PC-9 (cell line): ENCODE measurements at regions not wholly inside any gene's neighbourhood (a gene's known extent, or its start where the extent isn't known, plus 50 kb on each side); places are given as distances from the start of the nearest gene placed in this dataset.

Source experiments
- BruUV-seq: library from RNA; stranded (reverse); fragments of 400-500 nt; replicated peaks from 2 replicates; lab custom pipeline; 2021; lab: Mats Ljungman, UMichigan
- CTCF ChIA-PET: fragments of 300-600 bp; sonication (Branson Sonifier 250); formaldehyde crosslinking; loops from one replicate; lab custom pipeline; 2022; ENCODE audit warnings: antibody characterized with exemption; lab: Charles Lee
- POLR2A ChIA-PET: fragments of 300-600 bp; sonication (Branson Sonifier 250); formaldehyde crosslinking; loops from one replicate; lab custom pipeline; 2022; ENCODE audit warnings: antibody characterized with exemption; ENCODE audit not compliant: unreplicated experiment; lab: Charles Lee
- DNase-seq, 2 experiments: peaks; one replicate each; pipeline versions ENCODE4 v3.0.0 to v3.0.0-alpha.2; 2015 to 2022; ENCODE audit warnings: mixed read lengths in 1 of 2
- H2AFZ ChIP-seq: fragments of 200-600 bp; sonication (generic); 2 replicates; pipeline ENCODE4 v1.8.1; 2017; ENCODE audit warnings: antibody characterized with exemption
- H3F3A ChIP-seq: fragments of 200-600 bp; sonication (generic); 2 replicates; pipeline ENCODE4 v1.8.1; 2017; ENCODE audit warnings: antibody characterized with exemption, mild to moderate bottlenecking, low read depth; ENCODE audit not compliant: insufficient read depth
- H3K27ac ChIP-seq: fragments of 200-600 bp; sonication (generic); 2 replicates; pipeline ENCODE4 v1.6.1; 2016; ENCODE audit warnings: mixed run types
- H3K27me3 ChIP-seq: fragments of 200-600 bp; sonication (generic); 2 replicates; pipeline ENCODE4 v1.6.1; 2016; ENCODE audit warnings: low read depth, mixed run types; ENCODE audit not compliant: insufficient read depth
- H3K36me3 ChIP-seq: fragments of 200-600 bp; sonication (generic); 2 replicates; pipeline ENCODE4 v1.6.1; 2016; ENCODE audit warnings: low read depth, mixed run types
- H3K4me1 ChIP-seq: fragments of 200-600 bp; sonication (generic); replicated peaks from 2 replicates; pipeline ENCODE4 v1.6.1; 2016; ENCODE audit warnings: mixed run types; ENCODE audit not compliant: insufficient read depth
- H3K4me2 ChIP-seq: fragments of 200-600 bp; sonication (generic); 2 replicates; pipeline ENCODE4 v1.6.1; 2017; ENCODE audit warnings: mixed run types
- H3K4me3 ChIP-seq: fragments of 200-600 bp; sonication (generic); 2 replicates; pipeline ENCODE4 v1.6.1; 2016; ENCODE audit warnings: mixed run types
- H3K79me2 ChIP-seq: fragments of 200-600 bp; sonication (generic); 2 replicates; pipeline ENCODE4 v1.6.1; 2017; ENCODE audit warnings: low read depth, mixed run types
- H3K9me2 ChIP-seq: fragments of 200-600 bp; sonication (generic); 2 replicates; pipeline ENCODE4 v1.8.1; 2017; ENCODE audit warnings: mild to moderate bottlenecking; ENCODE audit not compliant: insufficient read depth
- H3K9me3 ChIP-seq: fragments of 200-600 bp; sonication (generic); 2 replicates; pipeline ENCODE4 v1.8.1; 2016; ENCODE audit warnings: low read depth; ENCODE audit not compliant: insufficient read depth
- H4K20me1 ChIP-seq: fragments of 200-600 bp; sonication (generic); 2 replicates; pipeline ENCODE4 v1.8.1; 2017; ENCODE audit not compliant: insufficient read depth
- EZH2 ChIP-seq: fragments of 200-600 bp; sonication (generic); IDR thresholded peaks from 2 replicates; pipeline ENCODE4 v1.8.0; 2017; ENCODE audit warnings: antibody characterized with exemption, low read depth
- intact Hi-C: fragments of 100-400 bp; cut with micrococcal nuclease; formaldehyde crosslinking; loops from one replicate; pipeline ENCODE4 v1.10.0; 2022; ENCODE audit not compliant: unreplicated experiment
- TF ChIP-seq, protein P1 (sequence below): fragments of 200-600 bp; sonication (generic); conservative IDR thresholded peaks from 2 replicates; pipeline ENCODE4 v1.6.1; 2017; ENCODE audit warnings: mixed run types, antibody characterized with exemption, mild to moderate bottlenecking, moderate library complexity

DNA sequence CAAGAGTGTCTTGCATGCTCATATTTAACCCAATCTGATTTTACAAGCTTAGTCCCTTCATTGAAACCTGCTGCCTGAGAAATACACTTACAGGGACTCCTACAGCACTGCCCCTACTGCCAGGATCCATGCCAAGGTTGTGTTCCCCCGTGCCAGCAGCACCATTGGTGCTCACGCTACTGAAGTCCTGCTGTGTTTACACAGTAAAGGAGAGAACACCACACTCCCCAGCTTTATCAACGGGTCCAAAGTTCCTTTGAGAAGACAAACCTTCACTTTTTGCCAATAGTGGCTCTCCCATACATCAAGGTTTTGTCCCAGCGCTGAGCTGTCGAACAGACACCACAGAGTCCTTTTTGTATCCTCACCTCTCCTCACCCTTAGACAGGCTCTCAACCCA, 155.1 kb upstream of the WWC1 start:
- DNase-seq = no peak
- Histone ChIP-seq H3K27ac (no peak overlapping the region), H2AFZ (no peak overlapping the region), H3K4me2 (no peak overlapping the region), H3K9me3 (no peaks in the 10 kb centered on the region), H4K20me1 (no peaks in the 10 kb centered on the region), H3F3A (no peaks in the 10 kb centered on the region), H3K9me2 (no peaks in the 10 kb centered on the region), H3K4me3 (no peak overlapping the region), H3K36me3 (no peaks in the 10 kb centered on the region), H3K27me3 (peaks cover 77% of the 10 kb centered on the region), H3K79me2 (no peaks in the 10 kb centered on the region), H3K4me1 (no peaks in the 10 kb centered on the region)
- ChIA-PET CTCF (no interaction called here), POLR2A (no interaction called here)
- BruUV-seq = no TSS peak
- TF ChIP-seq, protein P1, sequence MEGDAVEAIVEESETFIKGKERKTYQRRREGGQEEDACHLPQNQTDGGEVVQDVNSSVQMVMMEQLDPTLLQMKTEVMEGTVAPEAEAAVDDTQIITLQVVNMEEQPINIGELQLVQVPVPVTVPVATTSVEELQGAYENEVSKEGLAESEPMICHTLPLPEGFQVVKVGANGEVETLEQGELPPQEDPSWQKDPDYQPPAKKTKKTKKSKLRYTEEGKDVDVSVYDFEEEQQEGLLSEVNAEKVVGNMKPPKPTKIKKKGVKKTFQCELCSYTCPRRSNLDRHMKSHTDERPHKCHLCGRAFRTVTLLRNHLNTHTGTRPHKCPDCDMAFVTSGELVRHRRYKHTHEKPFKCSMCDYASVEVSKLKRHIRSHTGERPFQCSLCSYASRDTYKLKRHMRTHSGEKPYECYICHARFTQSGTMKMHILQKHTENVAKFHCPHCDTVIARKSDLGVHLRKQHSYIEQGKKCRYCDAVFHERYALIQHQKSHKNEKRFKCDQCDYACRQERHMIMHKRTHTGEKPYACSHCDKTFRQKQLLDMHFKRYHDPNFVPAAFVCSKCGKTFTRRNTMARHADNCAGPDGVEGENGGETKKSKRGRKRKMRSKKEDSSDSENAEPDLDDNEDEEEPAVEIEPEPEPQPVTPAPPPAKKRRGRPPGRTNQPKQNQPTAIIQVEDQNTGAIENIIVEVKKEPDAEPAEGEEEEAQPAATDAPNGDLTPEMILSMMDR = no peak
- TF ChIP-seq EZH2 = no peak
- intact Hi-C loops = no loop called here

DNA sequence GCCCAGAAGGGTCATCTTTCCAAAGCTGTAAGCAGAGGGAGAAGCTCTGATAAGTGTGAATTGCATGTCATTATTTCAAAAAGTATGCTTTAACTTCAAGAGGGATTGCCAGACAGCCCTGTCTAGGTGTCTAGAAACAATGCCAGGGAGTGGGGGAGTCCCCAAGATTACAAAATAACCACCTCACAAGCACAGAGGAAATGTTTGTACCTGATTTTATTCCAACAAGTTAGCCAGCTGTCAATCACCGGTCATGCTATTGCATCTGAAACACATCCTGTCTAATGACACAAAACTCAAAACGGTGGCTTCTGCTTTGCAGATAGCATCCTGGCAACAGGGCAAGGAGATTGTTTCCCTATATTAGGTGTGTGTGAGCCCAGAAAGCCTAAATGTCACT, 154.2 kb upstream of the WWC1 start:
- no peaks in the 10 kb centered on the region for H3K4me1 ChIP-seq
- no peaks in the 10 kb centered on the region for H3K9me3 ChIP-seq
- H2AFZ ChIP-seq = no peak overlapping the region
- no peaks in the 10 kb centered on the region for H4K20me1 ChIP-seq
- no peaks in the 10 kb centered on the region for H3K79me2 ChIP-seq
- peaks cover 79% of the 10 kb centered on the region for H3K27me3 ChIP-seq
- CTCF ChIA-PET = interaction anchor here (0.6 kb wide), 1 partner anchor 177 kb away, joined by 3 read pairs; no protein-coding TSS in a partner anchor
- no peak for DNase-seq
- H3K4me2 ChIP-seq = no peak overlapping the region
- intact Hi-C loops = no loop called here
- H3K27ac ChIP-seq = no peak overlapping the region
- H3K9me2 ChIP-seq = no peaks in the 10 kb centered on the region
- H3K36me3 ChIP-seq = no peaks in the 10 kb centered on the region
- H3K4me3 ChIP-seq = no peak overlapping the region
- POLR2A ChIA-PET = no interaction called here
- TF ChIP-seq, protein P1 = no peak
- TF ChIP-seq EZH2 = no peak
- no TSS peak for BruUV-seq
- no peaks in the 10 kb centered on the region for H3F3A ChIP-seq

DNA sequence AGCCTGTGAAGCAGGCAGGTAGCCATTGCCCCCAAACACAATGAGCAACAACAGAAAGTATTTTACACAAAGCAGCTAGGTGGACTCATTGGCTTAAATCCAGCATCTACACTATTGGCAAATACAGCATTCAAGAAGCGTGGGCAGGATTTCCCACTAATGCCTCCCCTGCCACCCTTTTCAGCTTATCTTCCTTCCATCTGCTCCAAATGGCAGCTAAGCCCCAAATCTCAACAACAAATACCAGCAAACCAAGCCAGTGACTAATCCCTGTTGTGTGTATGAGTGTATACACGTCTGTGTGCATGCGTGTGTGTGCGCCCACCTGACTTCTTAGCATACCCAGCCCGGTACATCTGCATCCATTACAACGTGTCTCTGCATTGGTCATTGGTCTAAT, 151.2 kb upstream of the WWC1 start:
- no peak overlapping the region for H3K4me3 ChIP-seq
- DNase-seq = no peak
- no peaks in the 10 kb centered on the region for H3F3A ChIP-seq
- intact Hi-C loops = no loop called here
- ChIA-PET POLR2A (no interaction called here), CTCF (no interaction called here)
- no peaks in the 10 kb centered on the region for H4K20me1 ChIP-seq
- H3K9me3 ChIP-seq = no peaks in the 10 kb centered on the region
- H3K4me2 ChIP-seq = no peak overlapping the region
- H3K9me2 ChIP-seq = no peaks in the 10 kb centered on the region
- no peaks in the 10 kb centered on the region for H3K79me2 ChIP-seq
- TF ChIP-seq, protein P1 = no peak
- TF ChIP-seq EZH2 = no peak
- BruUV-seq = no TSS peak
- H3K27me3 ChIP-seq = peaks cover 61% of the 10 kb centered on the region
- H3K4me1 ChIP-seq = no peaks in the 10 kb centered on the region
- no peaks in the 10 kb centered on the region for H3K36me3 ChIP-seq
- no peak overlapping the region for H3K27ac ChIP-seq
- H2AFZ ChIP-seq = no peak overlapping the region
